SH-SY5Y (cell line): ENCODE measurements at regions not wholly inside any gene's neighbourhood (a gene's known extent, or its start where the extent isn't known, plus 50 kb on each side); places are given as distances from the start of the nearest gene placed in this dataset.

ENCODE experiments used
- GATA2 ChIP-seq: IDR thresholded peaks from 2 replicates; pipeline ENCODE4 v1.6.1; 2011; ENCODE audit warnings: mild to moderate bottlenecking, low read depth, low read length
- GATA3 ChIP-seq: IDR thresholded peaks from 2 replicates; pipeline ENCODE4 v1.6.1; 2011; ENCODE audit warnings: low read depth, mild to moderate bottlenecking, low read length, moderate library complexity

- TF ChIP-seq GATA3: no peak
- TF ChIP-seq GATA2: no peak
Observed at GRCh38 chrX:10296576-10296975, 139.8 kb downstream of the CLCN4 start.
